HG03575 (cell line): ENCODE measurements at regions not wholly inside any gene's neighbourhood (a gene's known extent, or its start where the extent isn't known, plus 50 kb on each side); places are given as distances from the start of the nearest gene placed in this dataset.

ENCODE experiments used
- ATAC-seq: cut with Tn5 transposase; IDR thresholded peaks from one replicate; pipeline ENCODE4 v1.9.1; 2021; ENCODE audit not compliant: unreplicated experiment, insufficient number of reproducible peaks, low FRiP score; ENCODE audit errors: extremely low read depth

- no peak for ATAC-seq
Observed at GRCh38 chr2:163822033-163822432, 86.2 kb upstream of the FIGN start.

- no peak for ATAC-seq
Observed at GRCh38 chr2:163812926-163813520, 77.2 kb upstream of the FIGN start.

GRCh38 chr2:163808406-163808805 is 72.6 kb upstream of the FIGN start:
- no peak for ATAC-seq

GRCh38 chr2:163802284-163802683 is 66.5 kb upstream of the FIGN start:
- ATAC-seq = no peak

GRCh38 chr2:163801486-163801885 is 65.7 kb upstream of the FIGN start:
- no peak for ATAC-seq

- no peak for ATAC-seq
Observed at GRCh38 chr2:163800951-163801381, 65.2 kb upstream of the FIGN start.

GRCh38 chr2:163799807-163800206 is 64.0 kb upstream of the FIGN start:
- no peak for ATAC-seq

- no peak for ATAC-seq
Observed at GRCh38 chr2:163794635-163795034, 58.8 kb upstream of the FIGN start.
